ENCODE measurements at regions not wholly inside any gene's neighbourhood (a gene's known extent, or its start where the extent isn't known, plus 50 kb on each side); places are given as distances from the start of the nearest gene placed in this dataset.

DNA sequence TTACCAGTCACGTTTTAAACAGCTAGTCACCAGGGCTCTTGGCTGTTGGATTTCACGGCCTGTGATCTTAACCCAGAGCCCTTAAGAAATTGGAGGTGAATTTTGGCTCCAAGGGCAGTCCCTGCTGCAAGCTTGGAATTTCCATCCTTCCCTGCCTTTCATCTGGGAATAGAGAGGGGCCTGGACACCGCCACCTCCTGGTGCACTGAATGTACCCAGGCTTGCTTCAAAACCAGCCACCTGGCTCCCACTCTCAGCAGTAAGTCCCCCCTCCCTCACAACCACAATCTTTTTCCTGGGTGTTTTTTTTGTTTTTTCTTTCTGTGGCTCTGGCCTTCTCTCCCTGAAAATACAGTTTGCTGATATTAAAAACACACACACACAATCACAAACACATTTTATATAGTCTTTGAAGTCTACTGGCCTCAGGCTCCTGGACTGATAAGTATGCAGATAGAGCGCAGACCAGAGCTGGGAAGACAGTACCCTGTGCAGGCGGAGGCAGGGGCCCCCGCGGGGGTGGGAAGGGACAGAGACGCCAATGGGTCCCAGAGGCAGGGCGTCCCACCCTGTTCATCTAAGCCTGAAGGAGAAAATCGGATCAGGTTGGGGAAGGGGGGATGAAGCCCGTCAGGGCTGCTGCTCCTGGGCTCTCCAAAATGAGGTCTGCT, 65.8 kb upstream of the IGSF21 start:
- no peaks in the 10 kb centered on the region for H3K27me3 ChIP-seq (ENCODE audit: insufficient read depth, poor library complexity, severe bottlenecking)
- no peak overlapping the region for H3K27ac ChIP-seq (replicated peaks)
- TF ChIP-seq, protein P1, sequence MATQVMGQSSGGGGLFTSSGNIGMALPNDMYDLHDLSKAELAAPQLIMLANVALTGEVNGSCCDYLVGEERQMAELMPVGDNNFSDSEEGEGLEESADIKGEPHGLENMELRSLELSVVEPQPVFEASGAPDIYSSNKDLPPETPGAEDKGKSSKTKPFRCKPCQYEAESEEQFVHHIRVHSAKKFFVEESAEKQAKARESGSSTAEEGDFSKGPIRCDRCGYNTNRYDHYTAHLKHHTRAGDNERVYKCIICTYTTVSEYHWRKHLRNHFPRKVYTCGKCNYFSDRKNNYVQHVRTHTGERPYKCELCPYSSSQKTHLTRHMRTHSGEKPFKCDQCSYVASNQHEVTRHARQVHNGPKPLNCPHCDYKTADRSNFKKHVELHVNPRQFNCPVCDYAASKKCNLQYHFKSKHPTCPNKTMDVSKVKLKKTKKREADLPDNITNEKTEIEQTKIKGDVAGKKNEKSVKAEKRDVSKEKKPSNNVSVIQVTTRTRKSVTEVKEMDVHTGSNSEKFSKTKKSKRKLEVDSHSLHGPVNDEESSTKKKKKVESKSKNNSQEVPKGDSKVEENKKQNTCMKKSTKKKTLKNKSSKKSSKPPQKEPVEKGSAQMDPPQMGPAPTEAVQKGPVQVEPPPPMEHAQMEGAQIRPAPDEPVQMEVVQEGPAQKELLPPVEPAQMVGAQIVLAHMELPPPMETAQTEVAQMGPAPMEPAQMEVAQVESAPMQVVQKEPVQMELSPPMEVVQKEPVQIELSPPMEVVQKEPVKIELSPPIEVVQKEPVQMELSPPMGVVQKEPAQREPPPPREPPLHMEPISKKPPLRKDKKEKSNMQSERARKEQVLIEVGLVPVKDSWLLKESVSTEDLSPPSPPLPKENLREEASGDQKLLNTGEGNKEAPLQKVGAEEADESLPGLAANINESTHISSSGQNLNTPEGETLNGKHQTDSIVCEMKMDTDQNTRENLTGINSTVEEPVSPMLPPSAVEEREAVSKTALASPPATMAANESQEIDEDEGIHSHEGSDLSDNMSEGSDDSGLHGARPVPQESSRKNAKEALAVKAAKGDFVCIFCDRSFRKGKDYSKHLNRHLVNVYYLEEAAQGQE (IDR thresholded peaks at IDR 0.05; ENCODE audit: insufficient replicate concordance, low read depth), result no peak
- TF ChIP-seq GABPA (IDR thresholded peaks at IDR 0.05; ENCODE audit: low read depth) (no peak), SPI1 (IDR thresholded peaks at IDR 0.05; ENCODE audit: borderline replicate concordance, low read depth) (no peak), POLR2AphosphoS5 (IDR thresholded peaks at IDR 0.05; ENCODE audit: low read depth) (no peak)
- TF ChIP-seq, protein P2, sequence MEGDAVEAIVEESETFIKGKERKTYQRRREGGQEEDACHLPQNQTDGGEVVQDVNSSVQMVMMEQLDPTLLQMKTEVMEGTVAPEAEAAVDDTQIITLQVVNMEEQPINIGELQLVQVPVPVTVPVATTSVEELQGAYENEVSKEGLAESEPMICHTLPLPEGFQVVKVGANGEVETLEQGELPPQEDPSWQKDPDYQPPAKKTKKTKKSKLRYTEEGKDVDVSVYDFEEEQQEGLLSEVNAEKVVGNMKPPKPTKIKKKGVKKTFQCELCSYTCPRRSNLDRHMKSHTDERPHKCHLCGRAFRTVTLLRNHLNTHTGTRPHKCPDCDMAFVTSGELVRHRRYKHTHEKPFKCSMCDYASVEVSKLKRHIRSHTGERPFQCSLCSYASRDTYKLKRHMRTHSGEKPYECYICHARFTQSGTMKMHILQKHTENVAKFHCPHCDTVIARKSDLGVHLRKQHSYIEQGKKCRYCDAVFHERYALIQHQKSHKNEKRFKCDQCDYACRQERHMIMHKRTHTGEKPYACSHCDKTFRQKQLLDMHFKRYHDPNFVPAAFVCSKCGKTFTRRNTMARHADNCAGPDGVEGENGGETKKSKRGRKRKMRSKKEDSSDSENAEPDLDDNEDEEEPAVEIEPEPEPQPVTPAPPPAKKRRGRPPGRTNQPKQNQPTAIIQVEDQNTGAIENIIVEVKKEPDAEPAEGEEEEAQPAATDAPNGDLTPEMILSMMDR (IDR thresholded peaks at IDR 0.05; ENCODE audit: insufficient read depth, low read length), result no peak
- DNase-seq (ENCODE audit: low read depth in 1 of 2, low spot score in 1 of 2), result no peak
- no peak overlapping the region for H3K4me3 ChIP-seq (replicated peaks; ENCODE audit: insufficient read depth, low read length)

DNA sequence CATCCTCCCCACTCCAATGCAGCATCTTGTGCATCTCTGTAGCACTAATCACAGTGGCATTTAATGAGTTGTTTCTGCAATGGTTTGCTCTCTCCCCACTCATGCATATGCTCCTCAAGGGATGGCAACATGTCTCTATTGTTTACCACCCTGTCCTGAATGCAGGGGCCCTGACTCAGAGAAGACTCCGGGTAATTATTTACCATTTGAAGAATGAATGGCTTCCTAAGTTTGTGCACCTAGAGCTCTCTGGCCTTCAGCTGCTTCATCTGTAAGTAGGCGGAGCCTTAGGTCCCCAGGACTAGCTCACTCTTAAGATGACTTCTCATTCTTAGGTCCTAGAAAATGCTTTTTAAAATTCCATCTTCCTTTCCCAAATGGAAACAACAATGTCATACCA, 63.7 kb upstream of the IGSF21 start:
- TF ChIP-seq SPI1 (IDR thresholded peaks at IDR 0.05; ENCODE audit: borderline replicate concordance, low read depth) (no peak), GABPA (IDR thresholded peaks at IDR 0.05; ENCODE audit: low read depth) (no peak), POLR2AphosphoS5 (IDR thresholded peaks at IDR 0.05; ENCODE audit: low read depth) (no peak)
- TF ChIP-seq, protein P1 (IDR thresholded peaks at IDR 0.05; ENCODE audit: insufficient replicate concordance, low read depth), result no peak
- TF ChIP-seq, protein P2 (IDR thresholded peaks at IDR 0.05; ENCODE audit: insufficient read depth, low read length), result no peak
- Histone ChIP-seq H3K4me3 (replicated peaks; ENCODE audit: insufficient read depth, low read length) (no peak overlapping the region), H3K27me3 (ENCODE audit: insufficient read depth, poor library complexity, severe bottlenecking) (no peaks in the 10 kb centered on the region), H3K27ac (replicated peaks) (no peak overlapping the region)
- no peak for DNase-seq (ENCODE audit: low read depth in 1 of 2, low spot score in 1 of 2)

DNA sequence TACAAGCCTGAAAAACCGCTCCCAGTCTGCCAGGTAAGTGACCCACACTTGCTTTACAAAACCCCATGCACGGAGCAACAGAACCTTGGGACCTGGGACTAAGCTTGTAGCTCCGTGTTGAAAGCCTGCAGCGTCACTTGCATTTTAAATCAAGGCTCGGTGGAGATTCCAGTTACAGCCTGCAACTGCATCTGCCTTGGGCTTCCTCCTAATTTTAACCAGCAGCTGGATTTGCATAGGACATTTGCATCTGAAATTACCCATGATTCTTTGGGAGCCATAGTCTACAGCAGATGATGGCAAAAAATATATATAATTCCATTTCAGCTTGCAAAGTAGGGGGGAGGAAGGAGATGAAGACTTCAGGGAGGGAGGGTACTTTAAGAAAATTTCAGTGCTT, 62.4 kb upstream of the IGSF21 start:
- H3K27me3 ChIP-seq (ENCODE audit: insufficient read depth, poor library complexity, severe bottlenecking), result no peaks in the 10 kb centered on the region
- no peak overlapping the region for H3K4me3 ChIP-seq (replicated peaks; ENCODE audit: insufficient read depth, low read length)
- TF ChIP-seq, protein P1 (IDR thresholded peaks at IDR 0.05; ENCODE audit: insufficient replicate concordance, low read depth), result no peak
- TF ChIP-seq POLR2AphosphoS5 (IDR thresholded peaks at IDR 0.05; ENCODE audit: low read depth) (no peak), GABPA (IDR thresholded peaks at IDR 0.05; ENCODE audit: low read depth) (no peak), SPI1 (IDR thresholded peaks at IDR 0.05; ENCODE audit: borderline replicate concordance, low read depth) (no peak)
- TF ChIP-seq, protein P2 (IDR thresholded peaks at IDR 0.05; ENCODE audit: insufficient read depth, low read length), result no peak
- no peak overlapping the region for H3K27ac ChIP-seq (replicated peaks)
- DNase-seq (ENCODE audit: low read depth in 1 of 2, low spot score in 1 of 2), result no peak
